ENCODE measurements at regions not wholly inside any gene's neighbourhood (a gene's known extent, or its start where the extent isn't known, plus 50 kb on each side); places are given as distances from the start of the nearest gene placed in this dataset.
A peak's percentile ranks its signal among the peaks of the same experiment; 100 is the strongest.

- Histone ChIP-seq H3K27me3 (no peaks in the 10 kb centered on the region), H3K9me3 (no peaks in the 10 kb centered on the region), H3K36me3 (no peaks in the 10 kb centered on the region), H3K4me1 (peaks cover 15% of the 10 kb centered on the region), H3K4me3 (no peak overlapping the region), H3K27ac (no peak overlapping the region)
- no peak for TF ChIP-seq POLR2A (IDR thresholded peaks at IDR 0.05)
- TF ChIP-seq POLR2AphosphoS5 (IDR thresholded peaks at IDR 0.05; ENCODE audit: insufficient read depth in 1 of 2, low read depth in 1 of 2), result no peak
- TF ChIP-seq, protein P1, sequence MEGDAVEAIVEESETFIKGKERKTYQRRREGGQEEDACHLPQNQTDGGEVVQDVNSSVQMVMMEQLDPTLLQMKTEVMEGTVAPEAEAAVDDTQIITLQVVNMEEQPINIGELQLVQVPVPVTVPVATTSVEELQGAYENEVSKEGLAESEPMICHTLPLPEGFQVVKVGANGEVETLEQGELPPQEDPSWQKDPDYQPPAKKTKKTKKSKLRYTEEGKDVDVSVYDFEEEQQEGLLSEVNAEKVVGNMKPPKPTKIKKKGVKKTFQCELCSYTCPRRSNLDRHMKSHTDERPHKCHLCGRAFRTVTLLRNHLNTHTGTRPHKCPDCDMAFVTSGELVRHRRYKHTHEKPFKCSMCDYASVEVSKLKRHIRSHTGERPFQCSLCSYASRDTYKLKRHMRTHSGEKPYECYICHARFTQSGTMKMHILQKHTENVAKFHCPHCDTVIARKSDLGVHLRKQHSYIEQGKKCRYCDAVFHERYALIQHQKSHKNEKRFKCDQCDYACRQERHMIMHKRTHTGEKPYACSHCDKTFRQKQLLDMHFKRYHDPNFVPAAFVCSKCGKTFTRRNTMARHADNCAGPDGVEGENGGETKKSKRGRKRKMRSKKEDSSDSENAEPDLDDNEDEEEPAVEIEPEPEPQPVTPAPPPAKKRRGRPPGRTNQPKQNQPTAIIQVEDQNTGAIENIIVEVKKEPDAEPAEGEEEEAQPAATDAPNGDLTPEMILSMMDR (IDR thresholded peaks at IDR 0.05), result no peak
- intact Hi-C loops (cut with DNase I), result no loop called here
- DNase-seq (ENCODE audit: extremely low spot score in 2 of 2), result peak in 1 of 2 donors; percentile 56
Measured at GRCh38 chr1:58928514-58928913, 144.7 kb upstream of the JUN start.

DNA sequence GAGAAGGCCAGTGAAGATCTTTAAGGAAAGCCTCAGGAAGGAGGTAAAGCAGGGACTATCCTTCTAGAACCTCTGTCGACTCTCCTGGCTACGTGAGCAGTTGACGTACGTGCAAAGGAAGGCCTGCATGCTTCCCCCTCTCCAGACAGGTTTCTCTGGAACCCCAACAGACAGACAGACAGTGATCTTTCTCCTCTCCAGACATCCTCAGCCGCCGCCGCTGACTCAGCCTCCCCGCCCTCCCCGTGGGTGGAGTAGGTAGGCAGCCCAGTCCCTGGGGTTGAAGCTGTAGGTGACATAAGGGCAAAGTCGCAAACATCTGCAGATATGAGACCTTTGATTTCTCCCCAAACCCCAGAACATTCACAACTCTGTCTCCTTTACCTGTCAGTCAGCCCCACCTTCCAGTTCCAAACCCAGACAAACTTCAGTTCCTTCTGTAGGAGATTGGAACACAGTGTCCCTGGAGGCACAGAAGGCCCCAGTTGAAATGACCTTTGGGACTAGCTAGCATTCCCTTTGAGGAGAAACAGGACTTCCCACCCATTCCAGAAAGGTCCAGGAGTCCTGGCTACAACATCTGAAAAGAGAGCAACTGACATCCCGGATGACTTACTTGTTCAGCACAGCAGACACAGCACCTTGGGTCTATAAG, 146.0 kb upstream of the JUN start:
- Histone ChIP-seq H3K9me3 (no peaks in the 10 kb centered on the region), H3K36me3 (no peaks in the 10 kb centered on the region), H3K4me1 (peaks cover 15% of the 10 kb centered on the region), H3K4me3 (no peak overlapping the region), H3K27me3 (no peaks in the 10 kb centered on the region), H3K27ac (no peak overlapping the region)
- intact Hi-C loops (cut with DNase I), result no loop called here
- TF ChIP-seq POLR2A (IDR thresholded peaks at IDR 0.05), result no peak
- peak in 1 of 2 donors; percentile 71 for DNase-seq (ENCODE audit: extremely low spot score in 2 of 2)

GRCh38 chr1:58931024-58931423, 147.2 kb upstream of the JUN start:
- no peak overlapping the region for H3K4me3 ChIP-seq
- H3K27me3 ChIP-seq, result no peaks in the 10 kb centered on the region
- H3K27ac ChIP-seq, result no peak overlapping the region
- intact Hi-C loops (cut with DNase I), result no loop called here
- TF ChIP-seq POLR2A (IDR thresholded peaks at IDR 0.05) (no peak), POLR2AphosphoS5 (IDR thresholded peaks at IDR 0.05; ENCODE audit: insufficient read depth in 1 of 2, low read depth in 1 of 2) (no peak)
- TF ChIP-seq, protein P1 (IDR thresholded peaks at IDR 0.05), result no peak
- peaks cover 13% of the 10 kb centered on the region for H3K4me1 ChIP-seq
- H3K36me3 ChIP-seq, result no peaks in the 10 kb centered on the region
- DNase-seq (ENCODE audit: extremely low spot score in 2 of 2), result no peak
- no peaks in the 10 kb centered on the region for H3K9me3 ChIP-seq

DNA sequence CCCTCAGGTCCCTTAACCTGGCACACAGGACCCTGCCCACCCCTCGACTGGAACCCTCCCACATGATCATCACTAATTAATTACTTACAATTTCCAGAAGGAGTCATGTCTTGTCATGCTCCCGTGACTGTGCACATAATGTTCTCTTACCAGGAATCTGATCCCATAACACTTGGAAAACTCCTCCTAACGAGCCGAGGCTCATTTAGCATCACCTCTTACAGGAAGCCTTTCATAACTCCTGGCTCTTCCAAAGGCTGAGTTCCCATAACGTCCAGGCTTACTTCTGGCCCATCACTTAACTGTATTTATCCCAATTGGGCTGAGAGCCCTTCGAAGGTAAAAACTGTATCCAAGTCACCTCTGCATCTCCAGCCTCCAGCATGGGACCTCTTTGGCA, 147.9 kb upstream of the JUN start:
- Histone ChIP-seq H3K27ac (no peak overlapping the region), H3K27me3 (no peaks in the 10 kb centered on the region), H3K4me3 (no peak overlapping the region), H3K36me3 (no peaks in the 10 kb centered on the region), H3K9me3 (no peaks in the 10 kb centered on the region), H3K4me1 (peaks cover 10% of the 10 kb centered on the region)
- DNase-seq (ENCODE audit: extremely low spot score in 2 of 2), result no peak
- intact Hi-C loops (cut with DNase I), result no loop called here
- TF ChIP-seq POLR2A (IDR thresholded peaks at IDR 0.05) (no peak), POLR2AphosphoS5 (IDR thresholded peaks at IDR 0.05; ENCODE audit: insufficient read depth in 1 of 2, low read depth in 1 of 2) (no peak)
- TF ChIP-seq, protein P1 (IDR thresholded peaks at IDR 0.05), result no peak

GRCh38 chr1:58932859-58933598, 149.2 kb upstream of the JUN start:
- no peak overlapping the region for H3K27ac ChIP-seq

DNA sequence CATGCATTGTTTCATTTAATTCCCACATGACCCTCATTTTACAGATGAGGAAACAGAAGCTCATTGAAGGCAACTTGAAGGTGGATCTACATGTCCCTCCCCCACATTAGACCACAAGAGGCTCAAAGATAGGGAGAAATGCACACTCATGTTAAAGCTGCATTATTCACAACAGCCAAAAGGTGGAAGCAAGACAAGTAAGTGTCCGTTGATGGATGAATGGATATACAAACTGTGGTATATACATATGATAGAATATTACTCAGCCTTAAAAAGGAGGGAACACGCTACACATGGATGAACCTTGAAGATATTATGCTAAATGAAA, 149.7 kb upstream of the JUN start:
- Histone ChIP-seq H3K27ac (no peak overlapping the region), H3K27me3 (no peaks in the 10 kb centered on the region), H3K9me3 (no peaks in the 10 kb centered on the region), H3K36me3 (no peaks in the 10 kb centered on the region), H3K4me1 (peaks cover 10% of the 10 kb centered on the region), H3K4me3 (no peak overlapping the region)
- intact Hi-C loops (cut with DNase I), result no loop called here
- DNase-seq (ENCODE audit: extremely low spot score in 2 of 2), result no peak
- TF ChIP-seq POLR2A (IDR thresholded peaks at IDR 0.05) (no peak), POLR2AphosphoS5 (IDR thresholded peaks at IDR 0.05; ENCODE audit: insufficient read depth in 1 of 2, low read depth in 1 of 2) (no peak)
- TF ChIP-seq, protein P1 (IDR thresholded peaks at IDR 0.05), result no peak

More at GRCh38 chr1:58932859-58933598, 149.2 kb upstream of the JUN start:
- intact Hi-C loops (cut with DNase I), result no loop called here
- peak in 1 of 2 donors; percentile 87 for DNase-seq (ENCODE audit: extremely low spot score in 2 of 2)
- Histone ChIP-seq H3K27me3 (no peaks in the 10 kb centered on the region), H3K4me3 (no peak overlapping the region), H3K4me1 (peaks cover 10% of the 10 kb centered on the region), H3K9me3 (no peaks in the 10 kb centered on the region), H3K36me3 (no peaks in the 10 kb centered on the region)
- TF ChIP-seq POLR2A (IDR thresholded peaks at IDR 0.05) (no peak), POLR2AphosphoS5 (IDR thresholded peaks at IDR 0.05; ENCODE audit: insufficient read depth in 1 of 2, low read depth in 1 of 2) (peak; percentile 52 to 54)
